Thyroid gland (tissue), 4 donors: ENCODE measurements at regions not wholly inside any gene's neighbourhood (a gene's known extent, or its start where the extent isn't known, plus 50 kb on each side); places are given as distances from the start of the nearest gene placed in this dataset.

Experiments used
- CTCF ChIP-seq, 6 experiments: fragments of 200-600 bp in 3 of 6; fragments of 450-650 bp in 3 of 6; sonication (generic) in 3 of 6; IDR thresholded peaks; one replicate each; pipeline ENCODE4 v1.5.1; 2016 to 2019; ENCODE audit warnings: antibody characterized with exemption in 6 of 6, mild to moderate bottlenecking in 2 of 6, inconsistent platforms in 1 of 6, moderate library complexity in 1 of 6
- POLR2A ChIP-seq, 2 donors: fragments of 450-650 bp; IDR thresholded peaks; one replicate each; pipeline ENCODE4 v1.6.1; 2017; ENCODE audit warnings: antibody characterized with exemption in 2 of 2, mild to moderate bottlenecking in 2 of 2, moderate library complexity in 1 of 2

- TF ChIP-seq POLR2A (IDR thresholded peaks at IDR 0.05), result no peak
- TF ChIP-seq CTCF (IDR thresholded peaks at IDR 0.05), result no peak
Observed at GRCh38 chr13:73683746-73684145, 450.5 kb downstream of the KLF12 start.
